ENCODE measurements at regions not wholly inside any gene's neighbourhood (a gene's known extent, or its start where the extent isn't known, plus 50 kb on each side); places are given as distances from the start of the nearest gene placed in this dataset.
A peak's percentile ranks its signal among the peaks of the same experiment; 100 is the strongest.

GRCh38 chr20:56860413-56860812, 231.3 kb downstream of the TFAP2C start:
- no peaks in the 10 kb centered on the region for H3K36me3 Mint-ChIP-seq (ENCODE audit: low read depth)
- TF ChIP-seq CTCF (conservative IDR thresholded peaks at IDR 0.05) = no peak
- H3K4me3 Mint-ChIP-seq = no peak overlapping the region
- peaks cover 46% of the 10 kb centered on the region for H3K4me1 Mint-ChIP-seq
- H3K27ac Mint-ChIP-seq (ENCODE audit: unreplicated experiment) = no peak overlapping the region
- DNase-seq (ENCODE audit: low read depth, low spot score) = no peak
- H3K9me3 Mint-ChIP-seq = no peaks in the 10 kb centered on the region
- peaks cover 55% of the 10 kb centered on the region for H3K27me3 Mint-ChIP-seq (ENCODE audit: low read depth)

GRCh38 chr20:56861590-56861989, 232.5 kb downstream of the TFAP2C start:
- Mint-ChIP-seq H3K36me3 (ENCODE audit: low read depth) (no peaks in the 10 kb centered on the region), H3K4me1 (peaks cover 41% of the 10 kb centered on the region), H3K27ac (ENCODE audit: unreplicated experiment) (peak overlapping the region; percentile 77), H3K4me3 (no peak overlapping the region), H3K9me3 (no peaks in the 10 kb centered on the region), H3K27me3 (ENCODE audit: low read depth) (peaks cover 61% of the 10 kb centered on the region)
- TF ChIP-seq CTCF (conservative IDR thresholded peaks at IDR 0.05) = no peak
- no peak for DNase-seq (ENCODE audit: low read depth, low spot score)

GRCh38 chr20:56865055-56865454, 235.9 kb downstream of the TFAP2C start:
- H3K4me3 Mint-ChIP-seq = no peak overlapping the region
- H3K27ac Mint-ChIP-seq (ENCODE audit: unreplicated experiment) = no peak overlapping the region

GRCh38 chr20:56867128-56867527, 238.0 kb downstream of the TFAP2C start:
- no peak for TF ChIP-seq CTCF (conservative IDR thresholded peaks at IDR 0.05)
- no peak for DNase-seq (ENCODE audit: low read depth, low spot score)
- peaks cover 10% of the 10 kb centered on the region for H3K4me1 Mint-ChIP-seq
- no peaks in the 10 kb centered on the region for H3K36me3 Mint-ChIP-seq (ENCODE audit: low read depth)
- H3K4me3 Mint-ChIP-seq = no peak overlapping the region
- H3K27ac Mint-ChIP-seq (ENCODE audit: unreplicated experiment) = no peak overlapping the region
- H3K9me3 Mint-ChIP-seq = no peaks in the 10 kb centered on the region
- peaks cover 57% of the 10 kb centered on the region for H3K27me3 Mint-ChIP-seq (ENCODE audit: low read depth)

More at GRCh38 chr20:56865055-56865454, 235.9 kb downstream of the TFAP2C start:
- Mint-ChIP-seq H3K27me3 (ENCODE audit: low read depth) (peaks cover 65% of the 10 kb centered on the region), H3K36me3 (ENCODE audit: low read depth) (no peaks in the 10 kb centered on the region), H3K9me3 (no peaks in the 10 kb centered on the region), H3K4me1 (peaks cover 28% of the 10 kb centered on the region)
- no peak for TF ChIP-seq CTCF (conservative IDR thresholded peaks at IDR 0.05)
- no peak for DNase-seq (ENCODE audit: low read depth, low spot score)

- Mint-ChIP-seq H3K27me3 (ENCODE audit: low read depth) (peaks cover 51% of the 10 kb centered on the region), H3K36me3 (ENCODE audit: low read depth) (no peaks in the 10 kb centered on the region), H3K4me3 (no peak overlapping the region), H3K4me1 (peaks cover 5% of the 10 kb centered on the region), H3K27ac (ENCODE audit: unreplicated experiment) (no peak overlapping the region), H3K9me3 (no peaks in the 10 kb centered on the region)
- DNase-seq (ENCODE audit: low read depth, low spot score) = no peak
- no peak for TF ChIP-seq CTCF (conservative IDR thresholded peaks at IDR 0.05)
These were observed 239.6 kb downstream of the TFAP2C start for GRCh38 chr20:56868746-56869145.

- Mint-ChIP-seq H3K4me1 (peaks cover 5% of the 10 kb centered on the region), H3K27ac (ENCODE audit: unreplicated experiment) (no peak overlapping the region), H3K9me3 (no peaks in the 10 kb centered on the region), H3K27me3 (ENCODE audit: low read depth) (peaks cover 46% of the 10 kb centered on the region), H3K4me3 (no peak overlapping the region), H3K36me3 (ENCODE audit: low read depth) (no peaks in the 10 kb centered on the region)
- TF ChIP-seq CTCF (conservative IDR thresholded peaks at IDR 0.05) = no peak
- DNase-seq (ENCODE audit: low read depth, low spot score) = no peak
These were observed 241.2 kb downstream of the TFAP2C start for GRCh38 chr20:56870271-56870670.
